Endothelial cell of umbilical vein (primary cell): ENCODE measurements at regions not wholly inside any gene's neighbourhood (a gene's known extent, or its start where the extent isn't known, plus 50 kb on each side); places are given as distances from the start of the nearest gene placed in this dataset.

Experiments
- BruUV-seq: library from RNA; stranded (reverse); fragments of 400-500 nt; replicated peaks from 2 replicates; lab custom pipeline; 2021; lab: Mats Ljungman, UMichigan
- CTCF ChIA-PET: fragments of 300-600, 350-600 bp; sonication (Branson Sonifier 250); formaldehyde crosslinking; loops from one replicate; lab custom pipeline; 2021; ENCODE audit warnings: antibody characterized with exemption, inconsistent platforms; lab: Charles Lee
- POLR2A ChIA-PET: fragments of 300-600, 350-600 bp; sonication (Branson Sonifier 250); formaldehyde crosslinking; loops from one replicate; lab custom pipeline; 2021; ENCODE audit warnings: antibody characterized with exemption, inconsistent platforms; lab: Charles Lee
- DNase-seq: peaks from one replicate; pipeline ENCODE4 v3.0.0-alpha.2; 2011; ENCODE audit warnings: low read depth, low spot score
- FAIRE-seq: peaks from 2 replicates; lab custom pipeline; 2011; peaks lifted over from hg19 to GRCh38; lab: Jason Lieb, UNC
- H2AFZ ChIP-seq: 2 replicates; pipeline ENCODE4 v1.6.0; 2012; ENCODE audit warnings: low read depth, low read length, control low read depth, inconsistent platforms
- H3K27ac ChIP-seq: 2 replicates; pipeline ENCODE4 v1.5.1; 2011; ENCODE audit warnings: low read depth, mild to moderate bottlenecking, control low read depth, low read length, moderate library complexity; ENCODE audit not compliant: insufficient read depth
- H3K27me3 ChIP-seq, 2 experiments: 2 replicates each; pipeline versions ENCODE4 v1.6.0 to v1.6.1; 2011; ENCODE audit warnings: low read length in 2 of 2, mixed read lengths in 1 of 2; ENCODE audit not compliant: control insufficient read depth in 2 of 2, insufficient read depth in 2 of 2
- H3K36me3 ChIP-seq, 2 experiments: 2 replicates in 1 of 2; 3 replicates in 1 of 2; pipeline ENCODE4 v1.5.1; 2011; ENCODE audit warnings: low read length in 2 of 2, mild to moderate bottlenecking in 1 of 2, moderate library complexity in 1 of 2; ENCODE audit not compliant: control insufficient read depth in 2 of 2, insufficient read depth in 2 of 2; ENCODE audit errors: extremely low read depth in 1 of 2
- H3K4me1 ChIP-seq: 3 replicates; pipeline ENCODE4 v1.5.1; 2011; ENCODE audit warnings: mild to moderate bottlenecking, low read length; ENCODE audit not compliant: control insufficient read depth, insufficient read depth; ENCODE audit errors: extremely low read depth
- H3K4me2 ChIP-seq: 2 replicates; pipeline ENCODE4 v1.6.1; 2011; ENCODE audit warnings: low read length, control low read depth, mixed read lengths; ENCODE audit not compliant: insufficient read depth
- H3K4me3 ChIP-seq, 3 experiments: fragments of 200-600 bp in 1 of 3; sonication (generic), shearing (Covaris generic) in 1 of 3; replicated peaks in 1 of 3; 2 replicates each; pipeline ENCODE4 v1.5.1; 2011 to 2016; ENCODE audit warnings: control low read depth in 3 of 3, low read length in 3 of 3, mild to moderate bottlenecking in 2 of 3, inconsistent platforms in 1 of 3, low read depth in 1 of 3, moderate library complexity in 1 of 3; ENCODE audit not compliant: insufficient read depth in 1 of 3
- H3K79me2 ChIP-seq: 2 replicates; pipeline ENCODE4 v1.6.0; 2012; ENCODE audit warnings: low read length, inconsistent platforms; ENCODE audit not compliant: control insufficient read depth, insufficient read depth
- H3K9ac ChIP-seq: replicated peaks from 2 replicates; pipeline ENCODE3; 2011; ENCODE audit warnings: low read length, control low read depth; ENCODE audit not compliant: insufficient read depth; ENCODE audit errors: extremely low read depth
- H3K9me1 ChIP-seq: replicated peaks from 3 replicates; pipeline ENCODE4 v1.6.0; 2011; ENCODE audit warnings: mild to moderate bottlenecking, low read length; ENCODE audit not compliant: control insufficient read depth, insufficient read depth; ENCODE audit errors: extremely low read depth
- H3K9me3 ChIP-seq: replicated peaks from 2 replicates; pipeline ENCODE4 v1.5.1; 2012; ENCODE audit warnings: low read length, inconsistent platforms; ENCODE audit not compliant: control insufficient read depth, insufficient read depth
- H4K20me1 ChIP-seq: replicated peaks from 2 replicates; pipeline ENCODE3; 2011; ENCODE audit warnings: mild to moderate bottlenecking, low read length; ENCODE audit not compliant: control insufficient read depth, insufficient read depth; ENCODE audit errors: extremely low read depth
- EZH2 ChIP-seq: IDR thresholded peaks from 2 replicates; pipeline ENCODE4 v1.6.1; 2012; ENCODE audit warnings: borderline replicate concordance, low read depth, mild to moderate bottlenecking, moderate library complexity, low read length, inconsistent platforms; ENCODE audit not compliant: severe bottlenecking
- FOS ChIP-seq: IDR thresholded peaks from 2 replicates; pipeline ENCODE4 v1.6.1; 2011; ENCODE audit warnings: mild to moderate bottlenecking, low read length, moderate library complexity, borderline replicate concordance; ENCODE audit not compliant: insufficient read depth
- GATA2 ChIP-seq: IDR thresholded peaks from 2 replicates; pipeline ENCODE4 v1.7.0; 2011; ENCODE audit warnings: low read depth, mild to moderate bottlenecking, moderate library complexity, mixed read lengths, low read length; ENCODE audit not compliant: insufficient read length, insufficient read depth
- JUN ChIP-seq: IDR thresholded peaks from 2 replicates; pipeline ENCODE4 v1.6.1; 2011; ENCODE audit warnings: borderline replicate concordance, low read depth; ENCODE audit not compliant: insufficient read length, insufficient read depth
- MYC ChIP-seq: IDR thresholded peaks from one replicate; pipeline ENCODE4 v1.6.1; 2011; ENCODE audit warnings: mild to moderate bottlenecking, low read depth, low read length
- POLR2A ChIP-seq: IDR thresholded peaks from 2 replicates; pipeline ENCODE4 v1.6.1; 2012; ENCODE audit warnings: low read depth, mild to moderate bottlenecking, control low read depth, low read length
- POLR2AphosphoS5 ChIP-seq: IDR thresholded peaks from 2 replicates; pipeline ENCODE4 v1.6.1; 2012; ENCODE audit warnings: low read depth, mild to moderate bottlenecking, control low read depth, low read length, moderate library complexity; ENCODE audit not compliant: insufficient read depth
- dilution Hi-C: fragments of 300-500 bp; cut with MboI; formaldehyde crosslinking; loops from one replicate; pipeline ENCODE4 v1.15.0; 2019; ENCODE audit warnings: low sequenced_read_pairs; ENCODE audit not compliant: extremely low pct_ligation_motif_present
- intact Hi-C: fragments of 100-400 bp; cut with micrococcal nuclease; formaldehyde crosslinking; loops from one replicate; pipeline ENCODE4 v1.10.0; 2022
- TF ChIP-seq, protein P1 (sequence below): IDR thresholded peaks from 2 replicates; pipeline ENCODE4 v1.6.1; 2011; ENCODE audit not compliant: insufficient read depth, insufficient read length
- TF ChIP-seq, protein P2 (sequence below), 2 donors: IDR thresholded peaks; 1 replicate in 1 of 2; 2 replicates in 1 of 2; pipeline ENCODE4 v1.5.1; 2011; ENCODE audit warnings: low read length in 2 of 2, mild to moderate bottlenecking in 2 of 2, moderate library complexity in 2 of 2, control low read depth in 1 of 2, inconsistent platforms in 1 of 2, low read depth in 1 of 2; ENCODE audit not compliant: insufficient read depth in 1 of 2; ENCODE audit errors: extremely low read depth in 1 of 2

DNA sequence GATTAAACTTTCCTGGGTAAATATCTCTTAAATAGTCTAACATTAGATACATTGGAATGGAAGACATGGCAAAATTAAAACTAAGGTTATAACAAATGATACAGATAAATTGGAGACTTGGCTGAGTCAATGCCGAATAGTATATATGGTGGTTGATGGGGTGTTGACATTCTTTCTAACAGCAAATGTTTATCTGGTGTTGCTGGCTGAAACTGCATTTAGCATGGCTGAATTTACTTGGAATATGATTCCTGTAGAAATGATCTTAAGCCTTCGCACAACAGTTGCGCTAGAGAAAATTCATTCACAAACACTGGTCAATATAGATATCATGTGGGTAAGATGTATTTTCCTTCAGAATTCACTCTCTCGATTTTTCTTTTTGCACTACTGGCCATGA, 646.0 kb upstream of the CXADR start:
- Histone ChIP-seq H3K27me3 (no peaks in the 10 kb centered on the region), H4K20me1 (no peaks in the 10 kb centered on the region), H3K9me3 (no peaks in the 10 kb centered on the region), H3K4me1 (no peaks in the 10 kb centered on the region), H3K9ac (no peak overlapping the region), H3K79me2 (no peaks in the 10 kb centered on the region), H3K9me1 (no peaks in the 10 kb centered on the region), H3K4me2 (no peak overlapping the region), H2AFZ (no peak overlapping the region), H3K27ac (no peak overlapping the region), H3K36me3 (no peaks in the 10 kb centered on the region), H3K4me3 (no peak overlapping the region)
- BruUV-seq: no TSS peak
- POLR2A ChIA-PET: no interaction called here
- FAIRE-seq (no peak), DNase-seq (no peak)
- dilution Hi-C loops (no loop called here), intact Hi-C loops (no loop called here)
- TF ChIP-seq EZH2 (no peak), FOS (no peak), POLR2A (no peak), GATA2 (no peak), MYC (no peak), JUN (no peak), POLR2AphosphoS5 (no peak)
- TF ChIP-seq, protein P1, sequence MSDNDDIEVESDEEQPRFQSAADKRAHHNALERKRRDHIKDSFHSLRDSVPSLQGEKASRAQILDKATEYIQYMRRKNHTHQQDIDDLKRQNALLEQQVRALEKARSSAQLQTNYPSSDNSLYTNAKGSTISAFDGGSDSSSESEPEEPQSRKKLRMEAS: no peak
- TF ChIP-seq, protein P2, sequence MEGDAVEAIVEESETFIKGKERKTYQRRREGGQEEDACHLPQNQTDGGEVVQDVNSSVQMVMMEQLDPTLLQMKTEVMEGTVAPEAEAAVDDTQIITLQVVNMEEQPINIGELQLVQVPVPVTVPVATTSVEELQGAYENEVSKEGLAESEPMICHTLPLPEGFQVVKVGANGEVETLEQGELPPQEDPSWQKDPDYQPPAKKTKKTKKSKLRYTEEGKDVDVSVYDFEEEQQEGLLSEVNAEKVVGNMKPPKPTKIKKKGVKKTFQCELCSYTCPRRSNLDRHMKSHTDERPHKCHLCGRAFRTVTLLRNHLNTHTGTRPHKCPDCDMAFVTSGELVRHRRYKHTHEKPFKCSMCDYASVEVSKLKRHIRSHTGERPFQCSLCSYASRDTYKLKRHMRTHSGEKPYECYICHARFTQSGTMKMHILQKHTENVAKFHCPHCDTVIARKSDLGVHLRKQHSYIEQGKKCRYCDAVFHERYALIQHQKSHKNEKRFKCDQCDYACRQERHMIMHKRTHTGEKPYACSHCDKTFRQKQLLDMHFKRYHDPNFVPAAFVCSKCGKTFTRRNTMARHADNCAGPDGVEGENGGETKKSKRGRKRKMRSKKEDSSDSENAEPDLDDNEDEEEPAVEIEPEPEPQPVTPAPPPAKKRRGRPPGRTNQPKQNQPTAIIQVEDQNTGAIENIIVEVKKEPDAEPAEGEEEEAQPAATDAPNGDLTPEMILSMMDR (IDR thresholded peaks at IDR 0.05; ENCODE audit: extremely low read depth in 1 of 2, insufficient read depth in 1 of 2, low read depth in 1 of 2, low read length in 2 of 2): no peak
- CTCF ChIA-PET: no interaction called here
